ENCODE measurements at regions not wholly inside any gene's neighbourhood (a gene's known extent, or its start where the extent isn't known, plus 50 kb on each side); places are given as distances from the start of the nearest gene placed in this dataset.

DNA sequence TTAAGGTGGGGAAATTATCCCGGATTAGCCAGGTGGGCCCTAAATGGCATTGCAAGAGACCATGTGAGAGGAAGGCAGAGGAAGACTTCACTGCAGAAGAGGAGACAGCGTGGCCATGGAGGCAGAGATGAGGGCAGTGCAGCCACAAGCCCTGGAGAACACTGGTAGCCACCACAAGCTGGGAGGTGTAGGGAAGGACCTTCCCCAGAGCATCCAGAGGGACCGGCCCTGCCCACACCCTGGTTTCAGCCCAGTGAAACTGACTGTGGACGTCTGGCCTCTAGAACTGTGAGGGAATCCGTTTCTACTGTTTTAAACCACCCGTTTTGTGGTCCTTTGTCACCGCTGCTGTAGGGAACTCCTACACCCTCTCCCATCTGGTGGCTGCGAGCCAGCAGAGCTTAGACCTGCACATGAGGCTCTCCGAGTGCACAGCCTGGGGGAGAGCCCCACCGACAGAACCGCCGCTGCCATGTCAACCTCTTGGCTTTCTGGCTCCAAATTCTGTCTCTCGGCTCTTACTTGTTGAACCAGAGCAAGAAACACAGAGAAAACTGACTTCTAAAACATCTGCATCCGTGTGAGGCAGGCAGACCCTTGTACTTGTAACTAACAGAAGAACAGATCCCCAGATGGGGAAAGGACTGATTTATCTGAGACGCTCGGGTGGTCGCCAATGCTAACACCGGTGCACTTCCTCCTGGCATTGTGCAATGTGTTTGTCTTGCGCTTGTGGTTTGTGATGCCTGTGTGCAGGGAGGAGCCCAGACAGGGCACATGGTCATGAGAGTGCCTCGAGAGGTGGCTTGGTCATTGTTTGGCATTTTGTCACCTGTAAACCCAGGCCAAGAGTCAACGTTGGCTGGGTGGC is 90.8 kb upstream of the TMPRSS2 start:
- Histone ChIP-seq H3K27me3 (ENCODE audit: insufficient read depth) (peaks cover 9% of the 10 kb centered on the region; the same call in 1 of the 2 replicates), H3K9me2 (no peaks in the 10 kb centered on the region), H3F3A (replicated peaks; ENCODE audit: insufficient read depth) (no peaks in the 10 kb centered on the region), H3K9me3 (no peaks in the 10 kb centered on the region), H3K4me1 (ENCODE audit: control insufficient read depth in 1 of 2, insufficient read depth in 2 of 2, low read depth in 1 of 2, low read length in 1 of 2) (no peaks in the 10 kb centered on the region), H3K4me3 (ENCODE audit: low read depth in 2 of 2, low read length in 1 of 2) (no peak overlapping the region), H3K36me3 (replicated peaks in 1 of 2; ENCODE audit: control insufficient read depth in 1 of 2, insufficient read depth in 2 of 2, low read length in 1 of 2) (no peaks in the 10 kb centered on the region), H4K20me1 (ENCODE audit: insufficient read depth) (no peaks in the 10 kb centered on the region), H3K79me2 (ENCODE audit: insufficient read depth) (no peaks in the 10 kb centered on the region), H3K9ac (no peak overlapping the region), H3K4me2 (no peak overlapping the region), H3K27ac (ENCODE audit: low read depth in 2 of 2, low read length in 1 of 2) (no peak overlapping the region), H2AFZ (ENCODE audit: low read depth) (no peak overlapping the region)
- WGBS (ENCODE audit: low lambda C conversion rate), result 49% methylated on average over 17 of the region's 21 CpGs
- TF ChIP-seq FOXM1 (IDR thresholded peaks at IDR 0.05; ENCODE audit: low read depth) (no peak), EZH2phosphoT487 (IDR thresholded peaks at IDR 0.05; ENCODE audit: borderline replicate concordance, low read depth) (no peak), GATA2 (CRISPR knock-in tag; IDR thresholded peaks at IDR 0.05) (no peak), TCF12 (IDR thresholded peaks at IDR 0.05) (no peak)
- DNase-seq, result no peak
- ChIA-PET CTCF (no interaction called here), POLR2A (no interaction called here)

DNA sequence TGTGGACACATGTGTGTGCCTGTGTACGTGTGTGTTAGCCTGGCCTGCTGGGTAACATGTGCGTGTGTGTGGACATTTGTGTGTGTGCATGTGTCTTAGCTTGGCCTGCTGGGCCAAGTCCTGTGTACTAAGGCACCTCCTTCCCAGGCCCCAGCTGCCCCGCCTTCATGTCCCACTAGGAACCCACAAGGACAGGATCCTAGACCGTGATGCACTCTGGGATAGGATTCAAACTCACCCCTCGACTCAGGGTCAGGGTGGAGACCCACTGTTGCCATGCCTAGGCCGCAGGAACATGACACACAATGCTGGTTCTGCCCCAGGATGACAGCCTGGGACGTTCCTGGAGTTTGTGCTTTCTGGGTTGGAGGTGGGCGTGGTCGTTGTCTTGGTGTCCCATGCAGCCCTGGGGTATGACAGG is 89.9 kb upstream of the TMPRSS2 start:
- Histone ChIP-seq H3K4me1 (ENCODE audit: control insufficient read depth in 1 of 2, insufficient read depth in 2 of 2, low read depth in 1 of 2, low read length in 1 of 2) (no peaks in the 10 kb centered on the region), H3K36me3 (replicated peaks in 1 of 2; ENCODE audit: control insufficient read depth in 1 of 2, insufficient read depth in 2 of 2, low read length in 1 of 2) (no peaks in the 10 kb centered on the region), H3K27ac (ENCODE audit: low read depth in 2 of 2, low read length in 1 of 2) (no peak overlapping the region), H3K27me3 (ENCODE audit: insufficient read depth) (peaks cover 9% of the 10 kb centered on the region; the same call in 1 of the 2 replicates), H3K9ac (no peak overlapping the region), H3K79me2 (ENCODE audit: insufficient read depth) (no peaks in the 10 kb centered on the region), H3K9me3 (no peaks in the 10 kb centered on the region), H4K20me1 (ENCODE audit: insufficient read depth) (no peaks in the 10 kb centered on the region), H3F3A (replicated peaks; ENCODE audit: insufficient read depth) (no peaks in the 10 kb centered on the region), H3K4me3 (ENCODE audit: low read depth in 2 of 2, low read length in 1 of 2) (no peak overlapping the region), H2AFZ (ENCODE audit: low read depth) (no peak overlapping the region), H3K4me2 (no peak overlapping the region), H3K9me2 (no peaks in the 10 kb centered on the region)
- no peak for DNase-seq
- CTCF ChIA-PET, result no interaction called here
- WGBS (ENCODE audit: low lambda C conversion rate), result 55% methylated on average over 6 of the region's 9 CpGs
- TF ChIP-seq ELF1 (IDR thresholded peaks at IDR 0.05), result no peak
- TF ChIP-seq NRF1 (IDR thresholded peaks at IDR 0.05; ENCODE audit: low read depth, low read length), result no peak
- TF ChIP-seq, protein P1, sequence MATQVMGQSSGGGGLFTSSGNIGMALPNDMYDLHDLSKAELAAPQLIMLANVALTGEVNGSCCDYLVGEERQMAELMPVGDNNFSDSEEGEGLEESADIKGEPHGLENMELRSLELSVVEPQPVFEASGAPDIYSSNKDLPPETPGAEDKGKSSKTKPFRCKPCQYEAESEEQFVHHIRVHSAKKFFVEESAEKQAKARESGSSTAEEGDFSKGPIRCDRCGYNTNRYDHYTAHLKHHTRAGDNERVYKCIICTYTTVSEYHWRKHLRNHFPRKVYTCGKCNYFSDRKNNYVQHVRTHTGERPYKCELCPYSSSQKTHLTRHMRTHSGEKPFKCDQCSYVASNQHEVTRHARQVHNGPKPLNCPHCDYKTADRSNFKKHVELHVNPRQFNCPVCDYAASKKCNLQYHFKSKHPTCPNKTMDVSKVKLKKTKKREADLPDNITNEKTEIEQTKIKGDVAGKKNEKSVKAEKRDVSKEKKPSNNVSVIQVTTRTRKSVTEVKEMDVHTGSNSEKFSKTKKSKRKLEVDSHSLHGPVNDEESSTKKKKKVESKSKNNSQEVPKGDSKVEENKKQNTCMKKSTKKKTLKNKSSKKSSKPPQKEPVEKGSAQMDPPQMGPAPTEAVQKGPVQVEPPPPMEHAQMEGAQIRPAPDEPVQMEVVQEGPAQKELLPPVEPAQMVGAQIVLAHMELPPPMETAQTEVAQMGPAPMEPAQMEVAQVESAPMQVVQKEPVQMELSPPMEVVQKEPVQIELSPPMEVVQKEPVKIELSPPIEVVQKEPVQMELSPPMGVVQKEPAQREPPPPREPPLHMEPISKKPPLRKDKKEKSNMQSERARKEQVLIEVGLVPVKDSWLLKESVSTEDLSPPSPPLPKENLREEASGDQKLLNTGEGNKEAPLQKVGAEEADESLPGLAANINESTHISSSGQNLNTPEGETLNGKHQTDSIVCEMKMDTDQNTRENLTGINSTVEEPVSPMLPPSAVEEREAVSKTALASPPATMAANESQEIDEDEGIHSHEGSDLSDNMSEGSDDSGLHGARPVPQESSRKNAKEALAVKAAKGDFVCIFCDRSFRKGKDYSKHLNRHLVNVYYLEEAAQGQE (IDR thresholded peaks at IDR 0.05; ENCODE audit: low read depth, low read length), result no peak
- no peak for TF ChIP-seq GATA2 (CRISPR knock-in tag; IDR thresholded peaks at IDR 0.05)
- TF ChIP-seq, protein P2, sequence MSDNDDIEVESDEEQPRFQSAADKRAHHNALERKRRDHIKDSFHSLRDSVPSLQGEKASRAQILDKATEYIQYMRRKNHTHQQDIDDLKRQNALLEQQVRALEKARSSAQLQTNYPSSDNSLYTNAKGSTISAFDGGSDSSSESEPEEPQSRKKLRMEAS (IDR thresholded peaks at IDR 0.05; ENCODE audit: low read depth), result no peak
- POLR2A ChIA-PET, result no interaction called here

Measured in SK-N-SH (cell line).